Panc1 (cell line): ENCODE measurements at regions not wholly inside any gene's neighbourhood (a gene's known extent, or its start where the extent isn't known, plus 50 kb on each side); places are given as distances from the start of the nearest gene placed in this dataset.
A peak's percentile ranks its signal among the peaks of the same experiment; 100 is the strongest.
"Not testable (repeated sequence)": the region's sequence is repeated elsewhere in the genome, so short reads cannot be mapped to it uniquely, and the experiment has no call there.

ENCODE experiments used
- ATAC-seq: fragments of 200-7000 bp; cut with Tn5 transposase; 2 replicates; pipeline ENCODE4 v1.9.1; 2020; ENCODE audit warnings: mild to moderate bottlenecking, moderate library complexity
- BruUV-seq: library from RNA; stranded (reverse); fragments of 400-500 nt; replicated peaks from 2 replicates; lab custom pipeline; 2021; lab: Mats Ljungman, UMichigan
- CTCF ChIA-PET: fragments of 300-600 bp; sonication (Branson Sonifier 250); formaldehyde crosslinking; loops from one replicate; lab custom pipeline; 2022; ENCODE audit warnings: antibody characterized with exemption; lab: Charles Lee
- POLR2A ChIA-PET: fragments of 300-600 bp; sonication (Branson Sonifier 250); formaldehyde crosslinking; loops from one replicate; lab custom pipeline; 2022; ENCODE audit warnings: antibody characterized with exemption; lab: Charles Lee
- DNase-seq: peaks from one replicate; pipeline ENCODE4 v3.0.0-alpha.2; 2010; ENCODE audit warnings: low read depth, low spot score
- H3K27ac ChIP-seq: 2 replicates; pipeline ENCODE4 v1.5.1; 2011; ENCODE audit warnings: mild to moderate bottlenecking, low read length, inconsistent platforms
- H3K27me3 ChIP-seq: fragments of 200-500 bp; sonication (Bioruptor generic); 2 replicates; pipeline ENCODE4 v1.6.0; 2014; ENCODE audit warnings: low read length, inconsistent platforms; ENCODE audit not compliant: control insufficient read depth, insufficient read depth
- H3K36me3 ChIP-seq: fragments of 200-500 bp; sonication (Bioruptor generic); 2 replicates; pipeline ENCODE4 v1.5.1; 2014; ENCODE audit warnings: inconsistent platforms, mild to moderate bottlenecking, low read length, moderate library complexity; ENCODE audit not compliant: control insufficient read depth, insufficient read depth
- H3K4me1 ChIP-seq: 2 replicates; pipeline ENCODE4 v1.5.1; 2011; ENCODE audit warnings: inconsistent platforms, mild to moderate bottlenecking, low read length, moderate library complexity; ENCODE audit not compliant: control insufficient read depth, insufficient read depth
- H3K4me3 ChIP-seq, 2 experiments: 2 replicates each; pipeline ENCODE4 v1.5.1; 2011 to 2012; ENCODE audit warnings: low read depth in 2 of 2, low read length in 2 of 2, mild to moderate bottlenecking in 2 of 2, inconsistent platforms in 1 of 2, moderate library complexity in 1 of 2
- H3K9me3 ChIP-seq: fragments of 200-500 bp; sonication (Bioruptor generic); 2 replicates; pipeline ENCODE4 v1.5.1; 2014; ENCODE audit warnings: low read depth, mild to moderate bottlenecking, inconsistent platforms, low read length, moderate library complexity; ENCODE audit not compliant: control insufficient read depth, insufficient read depth
- POLR2AphosphoS5 ChIP-seq: IDR thresholded peaks from 2 replicates; pipeline ENCODE4 v1.6.1; 2012; ENCODE audit warnings: mild to moderate bottlenecking, low read depth, low read length, moderate library complexity
- SIN3A ChIP-seq: IDR thresholded peaks from 2 replicates; pipeline ENCODE4 v1.6.1; 2012; ENCODE audit warnings: low read depth, mild to moderate bottlenecking, low read length, moderate library complexity, borderline replicate concordance; ENCODE audit not compliant: insufficient read depth
- TCF7L2 ChIP-seq: IDR thresholded peaks from 2 replicates; pipeline ENCODE4 v1.6.1; 2011; ENCODE audit warnings: mild to moderate bottlenecking, low read depth, low read length, inconsistent platforms
- in situ Hi-C: cut with HindIII; loops from 2 replicates; pipeline ENCODE4 v1.10.0; 2016; ENCODE audit warnings: low sequenced_read_pairs, low pct_unique_long_range_greater_than_20kb
- intact Hi-C: fragments of 100-400 bp; cut with micrococcal nuclease; formaldehyde crosslinking; loops from one replicate; pipeline ENCODE4 v1.10.0; 2022; ENCODE audit not compliant: unreplicated experiment
- TF ChIP-seq, protein P1 (sequence below): fragments of 450-650 bp; IDR thresholded peaks from 2 replicates; pipeline ENCODE4 v1.5.1; 2017; ENCODE audit warnings: mild to moderate bottlenecking
- TF ChIP-seq, protein P2 (sequence below), 2 experiments: IDR thresholded peaks; 2 replicates each; pipeline ENCODE4 v1.6.1; 2011 to 2012; ENCODE audit warnings: low read depth in 2 of 2, control low read depth in 1 of 2, low read length in 1 of 2, mild to moderate bottlenecking in 1 of 2, moderate library complexity in 1 of 2; ENCODE audit not compliant: insufficient read depth in 1 of 2

DNA sequence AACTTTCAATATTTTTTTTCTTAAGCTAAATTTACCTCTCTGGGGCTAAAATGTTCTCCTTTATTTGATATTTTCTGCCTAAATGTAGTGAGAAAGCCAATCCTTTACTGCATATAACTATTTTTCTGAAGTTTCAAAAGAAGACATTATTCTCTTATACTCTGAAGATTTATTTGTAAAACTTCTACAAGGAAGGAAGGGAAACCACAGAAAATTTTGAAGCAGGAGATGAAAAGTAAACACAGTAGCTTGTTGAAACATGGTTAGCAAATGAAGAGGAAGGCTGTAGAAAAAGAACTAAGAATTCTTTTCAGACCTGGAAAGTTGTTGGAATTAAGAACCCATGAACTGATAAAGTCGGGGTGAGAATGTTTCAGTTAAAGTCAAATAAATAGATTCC lies 330.3 kb downstream of the HGF start:
- in situ Hi-C loops (no loop called here), intact Hi-C loops (no loop called here)
- TF ChIP-seq, protein P1, sequence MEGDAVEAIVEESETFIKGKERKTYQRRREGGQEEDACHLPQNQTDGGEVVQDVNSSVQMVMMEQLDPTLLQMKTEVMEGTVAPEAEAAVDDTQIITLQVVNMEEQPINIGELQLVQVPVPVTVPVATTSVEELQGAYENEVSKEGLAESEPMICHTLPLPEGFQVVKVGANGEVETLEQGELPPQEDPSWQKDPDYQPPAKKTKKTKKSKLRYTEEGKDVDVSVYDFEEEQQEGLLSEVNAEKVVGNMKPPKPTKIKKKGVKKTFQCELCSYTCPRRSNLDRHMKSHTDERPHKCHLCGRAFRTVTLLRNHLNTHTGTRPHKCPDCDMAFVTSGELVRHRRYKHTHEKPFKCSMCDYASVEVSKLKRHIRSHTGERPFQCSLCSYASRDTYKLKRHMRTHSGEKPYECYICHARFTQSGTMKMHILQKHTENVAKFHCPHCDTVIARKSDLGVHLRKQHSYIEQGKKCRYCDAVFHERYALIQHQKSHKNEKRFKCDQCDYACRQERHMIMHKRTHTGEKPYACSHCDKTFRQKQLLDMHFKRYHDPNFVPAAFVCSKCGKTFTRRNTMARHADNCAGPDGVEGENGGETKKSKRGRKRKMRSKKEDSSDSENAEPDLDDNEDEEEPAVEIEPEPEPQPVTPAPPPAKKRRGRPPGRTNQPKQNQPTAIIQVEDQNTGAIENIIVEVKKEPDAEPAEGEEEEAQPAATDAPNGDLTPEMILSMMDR: no peak
- TF ChIP-seq TCF7L2: no peak
- TF ChIP-seq SIN3A: no peak
- TF ChIP-seq, protein P2, sequence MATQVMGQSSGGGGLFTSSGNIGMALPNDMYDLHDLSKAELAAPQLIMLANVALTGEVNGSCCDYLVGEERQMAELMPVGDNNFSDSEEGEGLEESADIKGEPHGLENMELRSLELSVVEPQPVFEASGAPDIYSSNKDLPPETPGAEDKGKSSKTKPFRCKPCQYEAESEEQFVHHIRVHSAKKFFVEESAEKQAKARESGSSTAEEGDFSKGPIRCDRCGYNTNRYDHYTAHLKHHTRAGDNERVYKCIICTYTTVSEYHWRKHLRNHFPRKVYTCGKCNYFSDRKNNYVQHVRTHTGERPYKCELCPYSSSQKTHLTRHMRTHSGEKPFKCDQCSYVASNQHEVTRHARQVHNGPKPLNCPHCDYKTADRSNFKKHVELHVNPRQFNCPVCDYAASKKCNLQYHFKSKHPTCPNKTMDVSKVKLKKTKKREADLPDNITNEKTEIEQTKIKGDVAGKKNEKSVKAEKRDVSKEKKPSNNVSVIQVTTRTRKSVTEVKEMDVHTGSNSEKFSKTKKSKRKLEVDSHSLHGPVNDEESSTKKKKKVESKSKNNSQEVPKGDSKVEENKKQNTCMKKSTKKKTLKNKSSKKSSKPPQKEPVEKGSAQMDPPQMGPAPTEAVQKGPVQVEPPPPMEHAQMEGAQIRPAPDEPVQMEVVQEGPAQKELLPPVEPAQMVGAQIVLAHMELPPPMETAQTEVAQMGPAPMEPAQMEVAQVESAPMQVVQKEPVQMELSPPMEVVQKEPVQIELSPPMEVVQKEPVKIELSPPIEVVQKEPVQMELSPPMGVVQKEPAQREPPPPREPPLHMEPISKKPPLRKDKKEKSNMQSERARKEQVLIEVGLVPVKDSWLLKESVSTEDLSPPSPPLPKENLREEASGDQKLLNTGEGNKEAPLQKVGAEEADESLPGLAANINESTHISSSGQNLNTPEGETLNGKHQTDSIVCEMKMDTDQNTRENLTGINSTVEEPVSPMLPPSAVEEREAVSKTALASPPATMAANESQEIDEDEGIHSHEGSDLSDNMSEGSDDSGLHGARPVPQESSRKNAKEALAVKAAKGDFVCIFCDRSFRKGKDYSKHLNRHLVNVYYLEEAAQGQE (IDR thresholded peaks at IDR 0.05; ENCODE audit: insufficient read depth in 1 of 2, low read depth in 2 of 2, low read length in 1 of 2): no peak
- no peak for TF ChIP-seq POLR2AphosphoS5
- Histone ChIP-seq H3K4me1 (no peaks in the 10 kb centered on the region), H3K4me3 (no peak overlapping the region), H3K27ac (peak overlapping the region; percentile 40; the same call in 1 of the 2 replicates), H3K27me3 (no peaks in the 10 kb centered on the region), H3K9me3 (peaks cover 3% of the 10 kb centered on the region; the same call in 1 of the 2 replicates), H3K36me3 (no peaks in the 10 kb centered on the region)
- ChIA-PET CTCF (no interaction called here), POLR2A (interaction anchor here (0.6 kb wide), 2 partner anchors 572 to 845 kb away, joined by 3 read pairs; no protein-coding TSS in a partner anchor)
- no TSS peak for BruUV-seq
- ATAC-seq (no peak), DNase-seq (no peak)

DNA sequence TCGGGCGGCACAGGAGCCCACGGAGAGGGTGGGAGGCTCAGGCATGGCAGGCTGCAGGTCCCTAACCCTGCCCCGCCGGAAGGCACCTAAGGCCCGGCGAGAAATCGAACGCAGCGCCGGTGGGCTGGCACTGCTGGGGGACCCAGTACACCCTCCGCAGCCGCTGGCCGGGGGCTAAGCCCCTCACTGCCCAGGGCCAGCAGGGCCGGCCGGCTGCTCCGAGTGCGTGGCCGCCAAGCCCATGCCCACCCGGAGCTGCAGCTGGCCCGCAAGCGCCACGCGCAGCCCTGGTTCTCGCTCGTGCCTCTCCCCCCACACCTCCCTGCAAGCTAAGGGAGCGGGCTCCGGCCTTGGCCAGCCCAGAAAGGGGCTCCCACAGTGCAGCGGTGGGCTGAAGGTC lies 332.7 kb downstream of the HGF start:
- in situ Hi-C loops, POLR2A ChIA-PET, intact Hi-C loops: not testable (repeated sequence)

DNA sequence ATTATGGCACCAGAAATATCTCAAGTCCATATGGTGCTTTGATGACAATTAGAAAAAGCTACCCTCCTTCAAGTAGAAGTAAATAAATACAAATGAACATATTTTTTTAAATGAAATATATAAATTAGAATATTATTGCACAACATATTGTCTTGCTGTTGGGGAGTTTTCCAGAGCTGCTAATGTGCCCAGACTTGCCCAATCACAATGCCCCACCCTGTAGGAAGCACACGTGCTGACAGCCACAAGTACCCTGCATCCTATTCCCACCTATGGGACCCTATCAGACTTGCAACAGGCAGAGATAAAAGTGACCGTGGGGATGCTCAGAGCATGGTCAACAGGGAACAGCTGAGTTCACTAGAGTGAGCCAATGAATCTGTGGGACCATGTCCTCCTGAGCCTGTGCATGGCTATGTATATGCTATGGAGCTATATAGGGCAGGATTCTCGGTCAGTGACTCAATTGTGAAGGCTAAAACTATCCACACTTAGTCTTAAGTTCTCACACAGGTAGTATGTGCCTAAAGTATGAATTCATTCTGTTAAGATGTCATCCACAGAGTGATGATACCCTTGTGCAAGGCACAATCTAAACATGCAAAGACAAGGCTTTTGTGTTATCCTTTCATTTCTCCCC lies 336.0 kb downstream of the HGF start:
- ATAC-seq (no peak), DNase-seq (no peak)
- no peaks in the 10 kb centered on the region for H3K4me1 ChIP-seq
- H3K4me3 ChIP-seq: no peak overlapping the region
- TF ChIP-seq SIN3A: no peak
- TF ChIP-seq, protein P1: no peak
- no peak for TF ChIP-seq TCF7L2
- TF ChIP-seq, protein P2 (IDR thresholded peaks at IDR 0.05; ENCODE audit: insufficient read depth in 1 of 2, low read depth in 2 of 2, low read length in 1 of 2): no peak
- no peak for TF ChIP-seq POLR2AphosphoS5
- in situ Hi-C loops (no loop called here), intact Hi-C loops (no loop called here)
- H3K36me3 ChIP-seq: no peaks in the 10 kb centered on the region
- ChIA-PET CTCF (no interaction called here), POLR2A (no interaction called here)
- H3K27ac ChIP-seq: peak overlapping the region; percentile 31; the same call in 1 of the 2 replicates
- BruUV-seq: no TSS peak
- no peaks in the 10 kb centered on the region for H3K9me3 ChIP-seq
- H3K27me3 ChIP-seq: no peaks in the 10 kb centered on the region

More for the DNA sequence above, 332.7 kb downstream of the HGF start:
- H3K27ac ChIP-seq, H3K9me3 ChIP-seq, CTCF ChIA-PET, H3K4me1 ChIP-seq, H3K36me3 ChIP-seq, BruUV-seq, DNase-seq, H3K27me3 ChIP-seq, H3K4me3 ChIP-seq, ATAC-seq: not testable (repeated sequence)
